ENCODE measurements at regions not wholly inside any gene's neighbourhood (a gene's known extent, or its start where the extent isn't known, plus 50 kb on each side); places are given as distances from the start of the nearest gene placed in this dataset.

GRCh38 chr3:622314-622713, 425.8 kb downstream of the CHL1 start:
- Mint-ChIP-seq H3K36me3 (ENCODE audit: low read depth) (no peaks in the 10 kb centered on the region), H3K27ac (no peak overlapping the region), H3K9me3 (peaks cover 24% of the 10 kb centered on the region), H3K4me1 (ENCODE audit: low read depth) (no peaks in the 10 kb centered on the region), H3K27me3 (ENCODE audit: insufficient read depth) (no peaks in the 10 kb centered on the region), H3K4me3 (no peak overlapping the region)
- TF ChIP-seq CTCF (IDR thresholded peaks at IDR 0.05) = no peak
- DNase-seq = no peak

- Mint-ChIP-seq H3K36me3 (ENCODE audit: low read depth) (no peaks in the 10 kb centered on the region), H3K4me3 (no peak overlapping the region), H3K27me3 (ENCODE audit: insufficient read depth) (no peaks in the 10 kb centered on the region), H3K27ac (no peak overlapping the region), H3K4me1 (ENCODE audit: low read depth) (no peaks in the 10 kb centered on the region), H3K9me3 (peaks cover 36% of the 10 kb centered on the region)
- TF ChIP-seq CTCF (IDR thresholded peaks at IDR 0.05) = no peak
- DNase-seq = no peak
Observed at GRCh38 chr3:623914-624545, 427.5 kb downstream of the CHL1 start.

GRCh38 chr3:632571-633170, 436.1 kb downstream of the CHL1 start:
- Mint-ChIP-seq H3K4me1 (ENCODE audit: low read depth) (no peaks in the 10 kb centered on the region), H3K36me3 (ENCODE audit: low read depth) (0 out of 2 replicates have a peak, but pooled peaks cover 3% of the 10 kb centered on the region), H3K27ac (no peak overlapping the region), H3K27me3 (ENCODE audit: insufficient read depth) (no peaks in the 10 kb centered on the region), H3K4me3 (no peak overlapping the region), H3K9me3 (peaks cover 37% of the 10 kb centered on the region)
- TF ChIP-seq CTCF (IDR thresholded peaks at IDR 0.05) = peak; percentile 74
- DNase-seq = peak; percentile 4

GRCh38 chr3:634511-634910, 437.9 kb downstream of the CHL1 start:
- Mint-ChIP-seq H3K27me3 (ENCODE audit: insufficient read depth) (no peaks in the 10 kb centered on the region), H3K36me3 (ENCODE audit: low read depth) (0 out of 2 replicates have a peak, but pooled peaks cover 3% of the 10 kb centered on the region), H3K4me3 (no peak overlapping the region), H3K9me3 (peaks cover 28% of the 10 kb centered on the region), H3K27ac (no peak overlapping the region), H3K4me1 (ENCODE audit: low read depth) (no peaks in the 10 kb centered on the region)
- no peak for DNase-seq
- TF ChIP-seq CTCF (IDR thresholded peaks at IDR 0.05) = no peak

- no peaks in the 10 kb centered on the region for H3K27me3 Mint-ChIP-seq (ENCODE audit: insufficient read depth)
- H3K4me3 Mint-ChIP-seq = no peak overlapping the region
- no peak for TF ChIP-seq CTCF (IDR thresholded peaks at IDR 0.05)
- H3K36me3 Mint-ChIP-seq (ENCODE audit: low read depth) = 0 out of 2 replicates have a peak, but pooled peaks cover 3% of the 10 kb centered on the region
- no peak overlapping the region for H3K27ac Mint-ChIP-seq
- H3K4me1 Mint-ChIP-seq (ENCODE audit: low read depth) = no peaks in the 10 kb centered on the region
- DNase-seq = no peak
- peaks cover 26% of the 10 kb centered on the region for H3K9me3 Mint-ChIP-seq
Observed at GRCh38 chr3:635393-635792, 438.8 kb downstream of the CHL1 start.

Measured in HFFc6 (cell line).